HEK293T (cell line): ENCODE measurements at regions not wholly inside any gene's neighbourhood (a gene's known extent, or its start where the extent isn't known, plus 50 kb on each side); places are given as distances from the start of the nearest gene placed in this dataset.

Experiments used
- ARNT ChIP-seq: fragments of 450-650 bp; IDR thresholded peaks from 2 replicates; pipeline ENCODE4 v1.6.1; 2017; ENCODE audit warnings: mild to moderate bottlenecking
- BHLHE40 ChIP-seq: fragments of 450-650 bp; IDR thresholded peaks from 2 replicates; pipeline ENCODE4 v1.6.1; 2016; ENCODE audit warnings: mild to moderate bottlenecking, moderate library complexity, borderline replicate concordance
- ELF4 ChIP-seq: fragments of 450-650 bp; IDR thresholded peaks from 2 replicates; pipeline ENCODE4 v1.6.1; 2017; ENCODE audit warnings: antibody characterized with exemption
- SP1 ChIP-seq: fragments of 450-650 bp; IDR thresholded peaks from 2 replicates; pipeline ENCODE4 v1.6.1; 2017
- SUZ12 ChIP-seq: fragments of 450-650 bp; IDR thresholded peaks from 2 replicates; pipeline ENCODE4 v1.6.1; 2016; ENCODE audit warnings: mild to moderate bottlenecking

DNA sequence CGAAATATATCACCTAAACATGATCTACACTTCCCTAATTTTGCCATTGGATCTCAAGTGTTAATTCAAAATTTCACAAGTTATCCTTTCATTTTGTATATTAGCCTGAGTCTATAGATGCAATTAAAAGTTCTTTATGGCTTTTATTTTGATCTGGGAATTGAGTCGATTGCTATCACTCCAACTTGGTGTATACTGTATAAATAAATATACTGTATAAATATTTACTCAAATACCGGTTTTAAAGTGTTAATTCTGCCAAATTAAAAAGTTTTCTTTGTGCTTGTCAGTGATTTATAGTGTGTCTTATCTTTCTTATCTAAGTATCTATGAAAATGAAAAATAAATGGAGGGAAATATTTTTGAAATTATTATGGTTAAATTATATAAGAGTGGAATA is 683.7 kb upstream of the LRRN3 start:
- TF ChIP-seq SP1 (no peak), ARNT (no peak), BHLHE40 (no peak), SUZ12 (no peak), ELF4 (no peak)
